Left lung (tissue), 4 donors: ENCODE measurements at regions not wholly inside any gene's neighbourhood (a gene's known extent, or its start where the extent isn't known, plus 50 kb on each side); places are given as distances from the start of the nearest gene placed in this dataset.

Source experiments
- ATAC-seq: fragments of 200-7000 bp; cut with Tn5 transposase; one replicate; pipeline ENCODE4 v1.9.1; 2020; ENCODE audit warnings: moderate library complexity
- DNase-seq, 4 donors: peaks; one replicate each; pipeline ENCODE4 v3.0.0-alpha.2; 2013 to 2020
- H3K27ac ChIP-seq, 2 donors: fragments of 200-600 bp; sonication (generic) in 1 of 2; one replicate each; pipeline versions ENCODE4 v1.5.0 to v1.8.0; 2020 to 2021
- H3K27me3 ChIP-seq, 2 donors: fragments of 200-600 bp; sonication (generic) in 1 of 2; one replicate each; pipeline versions ENCODE4 v1.5.0 to v1.8.0; 2020 to 2021
- H3K36me3 ChIP-seq, 2 donors: fragments of 200-600 bp; sonication (generic) in 1 of 2; one replicate each; pipeline versions ENCODE4 v1.5.0 to v1.8.0; 2020 to 2021
- H3K4me1 ChIP-seq, 2 donors: fragments of 200-600 bp; one replicate each; pipeline ENCODE4 v1.8.0; 2021
- H3K4me3 ChIP-seq, 2 donors: fragments of 200-600 bp; sonication (generic) in 1 of 2; one replicate each; pipeline versions ENCODE4 v1.5.0 to v1.8.0; 2020 to 2021; ENCODE audit warnings: mild to moderate bottlenecking in 1 of 2
- H3K9me3 ChIP-seq, 2 donors: fragments of 200-600 bp; sonication (generic) in 1 of 2; one replicate each; pipeline versions ENCODE4 v1.5.0 to v1.8.0; 2020 to 2021
- CTCF ChIP-seq, 2 donors: fragments of 200-600 bp; sonication (generic) in 1 of 2; IDR thresholded peaks; one replicate each; pipeline versions ENCODE4 v1.5.0 to v1.8.0; 2021; ENCODE audit warnings: antibody characterized with exemption in 2 of 2
- intact Hi-C, 2 donors: fragments of 100-400 bp; cut with DNase I; formaldehyde crosslinking; loops; one replicate each; pipeline versions ENCODE4 v1.11.2 to v1.14.2; 2022
- donor health status: DM: no; HTN: yes; CAD: no.
- donor health status: DM: no; HTN: no; CAD: no.

- no peaks in the 10 kb centered on the region for H3K9me3 ChIP-seq
- no peaks in the 10 kb centered on the region for H3K36me3 ChIP-seq
- no peak overlapping the region for H3K4me3 ChIP-seq
- DNase-seq, result no peak
- peaks cover 0 to 4% of the 10 kb centered on the region in 2 donors for H3K4me1 ChIP-seq
- intact Hi-C loops, result no loop called here
- no peak for ATAC-seq
- no peak for TF ChIP-seq CTCF (IDR thresholded peaks at IDR 0.05)
- H3K27ac ChIP-seq, result no peak overlapping the region
- H3K27me3 ChIP-seq, result peaks cover 0 to 5% of the 10 kb centered on the region in 2 donors
Measured at GRCh38 chr1:223486366-223486765, 93.2 kb downstream of the CCDC185 start.

- DNase-seq, result no peak
Measured at GRCh38 chr1:223486932-223487886, 94.0 kb downstream of the CCDC185 start.

GRCh38 chr1:223487887-223488259, 94.7 kb downstream of the CCDC185 start:
- intact Hi-C loops, result no loop called here
- no peak for TF ChIP-seq CTCF (IDR thresholded peaks at IDR 0.05)
- H3K36me3 ChIP-seq, result no peaks in the 10 kb centered on the region
- H3K27me3 ChIP-seq, result peaks cover 0 to 5% of the 10 kb centered on the region in 2 donors
- H3K4me1 ChIP-seq, result peaks cover 0 to 4% of the 10 kb centered on the region in 2 donors
- H3K4me3 ChIP-seq, result no peak overlapping the region
- H3K9me3 ChIP-seq, result no peaks in the 10 kb centered on the region
- ATAC-seq (peak; percentile 69), DNase-seq (no peak)
- H3K27ac ChIP-seq, result peak overlapping the region in 1 of 2 donors; percentile 59

More at GRCh38 chr1:223486932-223487886, 94.0 kb downstream of the CCDC185 start:
- ATAC-seq, result peak; percentile 20
- H3K36me3 ChIP-seq, result no peaks in the 10 kb centered on the region
- H3K4me1 ChIP-seq, result peaks cover 0 to 4% of the 10 kb centered on the region in 2 donors
- H3K4me3 ChIP-seq, result no peak overlapping the region
- TF ChIP-seq CTCF (IDR thresholded peaks at IDR 0.05), result no peak
- intact Hi-C loops, result no loop called here
- no peaks in the 10 kb centered on the region for H3K9me3 ChIP-seq
- peak overlapping the region; percentile 9 to 59 for H3K27ac ChIP-seq
- H3K27me3 ChIP-seq, result peaks cover 0 to 5% of the 10 kb centered on the region in 2 donors

GRCh38 chr1:223489439-223489838, 96.2 kb downstream of the CCDC185 start:
- no peak for ATAC-seq
- DNase-seq, result no peak
- H3K27me3 ChIP-seq, result peaks cover 0 to 5% of the 10 kb centered on the region in 2 donors
- no peak overlapping the region for H3K4me3 ChIP-seq
- intact Hi-C loops, result no loop called here
- no peaks in the 10 kb centered on the region for H3K9me3 ChIP-seq
- H3K27ac ChIP-seq, result no peak overlapping the region
- no peaks in the 10 kb centered on the region for H3K36me3 ChIP-seq
- TF ChIP-seq CTCF (IDR thresholded peaks at IDR 0.05), result no peak
- H3K4me1 ChIP-seq, result peaks cover 0 to 4% of the 10 kb centered on the region in 2 donors

- TF ChIP-seq CTCF (IDR thresholded peaks at IDR 0.05), result no peak
- no peak for DNase-seq
- no peak overlapping the region for H3K4me3 ChIP-seq
- H3K36me3 ChIP-seq, result no peaks in the 10 kb centered on the region
- H3K9me3 ChIP-seq, result no peaks in the 10 kb centered on the region
- ATAC-seq, result no peak
- H3K4me1 ChIP-seq, result peaks cover 0 to 4% of the 10 kb centered on the region in 2 donors
- intact Hi-C loops, result no loop called here
- H3K27me3 ChIP-seq, result peaks cover 0 to 5% of the 10 kb centered on the region in 2 donors
- H3K27ac ChIP-seq, result no peak overlapping the region
Measured at GRCh38 chr1:223490256-223490655, 97.0 kb downstream of the CCDC185 start.
